Caco-2 (cell line): ENCODE measurements at regions not wholly inside any gene's neighbourhood (a gene's known extent, or its start where the extent isn't known, plus 50 kb on each side); places are given as distances from the start of the nearest gene placed in this dataset.

Source experiments
- BruUV-seq: library from RNA; stranded (reverse); fragments of 400-500 nt; replicated peaks from 2 replicates; lab custom pipeline; 2021; lab: Mats Ljungman, UMichigan
- CTCF ChIA-PET: fragments of 300-600 bp; sonication (Branson Sonifier 250); formaldehyde crosslinking; loops from one replicate; lab custom pipeline; 2022; ENCODE audit warnings: antibody characterized with exemption; lab: Charles Lee
- POLR2A ChIA-PET: fragments of 300-600 bp; sonication (Branson Sonifier 250); formaldehyde crosslinking; loops from one replicate; lab custom pipeline; 2022; ENCODE audit warnings: antibody characterized with exemption; lab: Charles Lee
- DNase-seq, 2 experiments: peaks; one replicate each; pipeline versions ENCODE4 v3.0.0 to v3.0.0-alpha.2; 2020 to 2022
- H3K27me3 ChIP-seq: replicated peaks from 2 replicates; pipeline ENCODE4 v1.6.0; 2011; ENCODE audit warnings: low read length; ENCODE audit not compliant: control insufficient read depth, insufficient read depth
- H3K36me3 ChIP-seq: 2 replicates; pipeline ENCODE4 v1.5.1; 2011; ENCODE audit warnings: low read length; ENCODE audit not compliant: control insufficient read depth, insufficient read depth
- H3K4me1 ChIP-seq: fragments of 250-450 bp; sonication (Bioruptor Pico); 2 replicates; pipeline ENCODE4 v1.5.1; 2020; ENCODE audit warnings: mild to moderate bottlenecking
- H3K4me3 ChIP-seq: 2 replicates; pipeline ENCODE4 v1.5.1; 2011; ENCODE audit warnings: low read depth, mild to moderate bottlenecking, control low read depth, low read length
- H3K9me3 ChIP-seq: fragments of 250-450 bp; sonication (Bioruptor Pico); 2 replicates; pipeline ENCODE4 v1.5.1; 2020; ENCODE audit warnings: mild to moderate bottlenecking, moderate library complexity
- H3K27ac Mint-ChIP-seq: one replicate; pipeline ENCODE4 v1.8.0; 2022; ENCODE audit warnings: mixed read lengths; ENCODE audit not compliant: unreplicated experiment
- H3K27me3 Mint-ChIP-seq: one replicate; pipeline ENCODE4 v1.8.0; 2022; ENCODE audit warnings: mixed read lengths; ENCODE audit not compliant: insufficient read depth, unreplicated experiment
- H3K36me3 Mint-ChIP-seq: one replicate; pipeline ENCODE4 v1.8.0; 2022; ENCODE audit warnings: mild to moderate bottlenecking, mixed read lengths; ENCODE audit not compliant: insufficient read depth, unreplicated experiment
- H3K4me1 Mint-ChIP-seq: one replicate; pipeline ENCODE4 v1.8.0; 2022; ENCODE audit warnings: low read depth, mixed read lengths; ENCODE audit not compliant: unreplicated experiment
- H3K4me3 Mint-ChIP-seq: one replicate; pipeline ENCODE4 v1.8.0; 2022; ENCODE audit warnings: mild to moderate bottlenecking, moderate library complexity, mixed read lengths; ENCODE audit not compliant: unreplicated experiment
- H3K9me3 Mint-ChIP-seq: one replicate; pipeline ENCODE4 v1.8.0; 2022; ENCODE audit warnings: mixed read lengths; ENCODE audit not compliant: unreplicated experiment
- intact Hi-C: fragments of 100-400 bp; cut with micrococcal nuclease; formaldehyde crosslinking; loops from one replicate; pipeline ENCODE4 v1.10.0; 2022; ENCODE audit not compliant: unreplicated experiment
- TF ChIP-seq, protein P1 (sequence below), 2 experiments: fragments of 200-600 bp in 1 of 2; IDR thresholded peaks; 1 replicate in 1 of 2; 2 replicates in 1 of 2; pipeline versions ENCODE4 v1.5.1 to v1.8.0; 2011 to 2022; ENCODE audit warnings: antibody characterized with exemption in 1 of 2, control low read depth in 1 of 2, inconsistent platforms in 1 of 2, low read depth in 1 of 2, low read length in 1 of 2, mild to moderate bottlenecking in 1 of 2, moderate library complexity in 1 of 2; ENCODE audit not compliant: insufficient read depth in 1 of 2, severe bottlenecking in 1 of 2, unreplicated experiment in 1 of 2

DNA sequence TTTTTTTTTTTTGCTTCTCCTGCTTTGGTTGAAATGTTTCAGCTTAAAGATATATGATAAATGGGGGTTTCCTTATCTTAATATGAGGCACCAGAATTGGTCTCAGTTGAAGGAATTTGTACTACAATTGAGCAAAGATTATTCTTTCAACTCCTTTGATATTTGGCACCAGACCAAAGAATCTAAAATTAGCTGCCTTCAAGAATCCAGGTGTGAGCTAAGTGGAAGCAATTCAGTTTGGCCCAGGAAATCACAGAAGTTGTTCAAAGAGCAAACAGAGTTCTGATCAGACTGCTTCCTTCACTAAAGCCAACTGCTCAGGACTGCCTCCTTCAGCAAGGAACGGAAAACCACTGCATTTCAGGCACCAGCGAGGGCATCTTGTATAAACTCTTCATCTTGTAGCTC is 68.3 kb upstream of the BCAR3 start:
- no peaks in the 10 kb centered on the region for H3K36me3 ChIP-seq
- CTCF ChIA-PET: interaction anchor here (1.0 to 1.2 kb wide), 2 partner anchors 15 to 64 kb away, joined by 3 read pairs; no protein-coding TSS in a partner anchor
- H3K4me3 Mint-ChIP-seq: no peak overlapping the region
- intact Hi-C loops: no loop called here
- H3K27ac Mint-ChIP-seq: no peak overlapping the region
- no peaks in the 10 kb centered on the region for H3K4me1 ChIP-seq
- no peak overlapping the region for H3K4me3 ChIP-seq
- peaks cover 25% of the 10 kb centered on the region for H3K9me3 Mint-ChIP-seq
- TF ChIP-seq, protein P1, sequence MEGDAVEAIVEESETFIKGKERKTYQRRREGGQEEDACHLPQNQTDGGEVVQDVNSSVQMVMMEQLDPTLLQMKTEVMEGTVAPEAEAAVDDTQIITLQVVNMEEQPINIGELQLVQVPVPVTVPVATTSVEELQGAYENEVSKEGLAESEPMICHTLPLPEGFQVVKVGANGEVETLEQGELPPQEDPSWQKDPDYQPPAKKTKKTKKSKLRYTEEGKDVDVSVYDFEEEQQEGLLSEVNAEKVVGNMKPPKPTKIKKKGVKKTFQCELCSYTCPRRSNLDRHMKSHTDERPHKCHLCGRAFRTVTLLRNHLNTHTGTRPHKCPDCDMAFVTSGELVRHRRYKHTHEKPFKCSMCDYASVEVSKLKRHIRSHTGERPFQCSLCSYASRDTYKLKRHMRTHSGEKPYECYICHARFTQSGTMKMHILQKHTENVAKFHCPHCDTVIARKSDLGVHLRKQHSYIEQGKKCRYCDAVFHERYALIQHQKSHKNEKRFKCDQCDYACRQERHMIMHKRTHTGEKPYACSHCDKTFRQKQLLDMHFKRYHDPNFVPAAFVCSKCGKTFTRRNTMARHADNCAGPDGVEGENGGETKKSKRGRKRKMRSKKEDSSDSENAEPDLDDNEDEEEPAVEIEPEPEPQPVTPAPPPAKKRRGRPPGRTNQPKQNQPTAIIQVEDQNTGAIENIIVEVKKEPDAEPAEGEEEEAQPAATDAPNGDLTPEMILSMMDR (IDR thresholded peaks at IDR 0.05; ENCODE audit: insufficient read depth in 1 of 2, low read depth in 1 of 2, low read length in 1 of 2, severe bottlenecking in 1 of 2, unreplicated experiment in 1 of 2): peak in 1 of 2 experiments; percentile 1
- no TSS peak for BruUV-seq
- H3K27me3 ChIP-seq: no peaks in the 10 kb centered on the region
- H3K4me1 Mint-ChIP-seq: no peaks in the 10 kb centered on the region
- H3K9me3 ChIP-seq: no peaks in the 10 kb centered on the region
- POLR2A ChIA-PET: no interaction called here
- no peaks in the 10 kb centered on the region for H3K27me3 Mint-ChIP-seq
- H3K36me3 Mint-ChIP-seq: no peaks in the 10 kb centered on the region
- no peak for DNase-seq

GRCh38 chr1:93749487-93749886 is 67.8 kb upstream of the BCAR3 start:
- no peaks in the 10 kb centered on the region for H3K9me3 ChIP-seq
- H3K4me1 ChIP-seq: no peaks in the 10 kb centered on the region
- Mint-ChIP-seq H3K27me3 (no peaks in the 10 kb centered on the region), H3K27ac (no peak overlapping the region), H3K36me3 (no peaks in the 10 kb centered on the region), H3K4me1 (no peaks in the 10 kb centered on the region), H3K4me3 (no peak overlapping the region), H3K9me3 (peaks cover 25% of the 10 kb centered on the region)
- DNase-seq: no peak
- no peaks in the 10 kb centered on the region for H3K36me3 ChIP-seq
- TF ChIP-seq, protein P1 (IDR thresholded peaks at IDR 0.05; ENCODE audit: insufficient read depth in 1 of 2, low read depth in 1 of 2, low read length in 1 of 2, severe bottlenecking in 1 of 2, unreplicated experiment in 1 of 2): no peak
- H3K27me3 ChIP-seq: no peaks in the 10 kb centered on the region
- CTCF ChIA-PET: interaction anchor here (1.0 kb wide), 1 partner anchor 14 kb away, joined by 3 read pairs; no protein-coding TSS in a partner anchor
- no peak overlapping the region for H3K4me3 ChIP-seq
- intact Hi-C loops: no loop called here
- POLR2A ChIA-PET: no interaction called here
- no TSS peak for BruUV-seq

- no peak for DNase-seq
- no peaks in the 10 kb centered on the region for H3K4me1 ChIP-seq
These were observed 64.6 kb upstream of the BCAR3 start for GRCh38 chr1:93746021-93746812.

More at GRCh38 chr1:93746021-93746812, 64.6 kb upstream of the BCAR3 start:
- Mint-ChIP-seq H3K9me3 (peaks cover 25% of the 10 kb centered on the region), H3K27ac (no peak overlapping the region), H3K36me3 (no peaks in the 10 kb centered on the region), H3K27me3 (no peaks in the 10 kb centered on the region), H3K4me1 (no peaks in the 10 kb centered on the region), H3K4me3 (no peak overlapping the region)
- H3K9me3 ChIP-seq: no peaks in the 10 kb centered on the region
- TF ChIP-seq, protein P1 (IDR thresholded peaks at IDR 0.05; ENCODE audit: insufficient read depth in 1 of 2, low read depth in 1 of 2, low read length in 1 of 2, severe bottlenecking in 1 of 2, unreplicated experiment in 1 of 2): no peak
- no peak overlapping the region for H3K4me3 ChIP-seq
- ChIA-PET CTCF (no interaction called here), POLR2A (no interaction called here)
- H3K36me3 ChIP-seq: no peaks in the 10 kb centered on the region
- intact Hi-C loops: no loop called here
- no TSS peak for BruUV-seq
- H3K27me3 ChIP-seq: no peaks in the 10 kb centered on the region
